Parathyroid adenoma (tissue), 2 donors: ENCODE measurements at regions not wholly inside any gene's neighbourhood (a gene's known extent, or its start where the extent isn't known, plus 50 kb on each side); places are given as distances from the start of the nearest gene placed in this dataset.
"Not testable (repeated sequence)": the region's sequence is repeated elsewhere in the genome, so short reads cannot be mapped to it uniquely, and the experiment has no call there.

Experiments used
- H2AFZ ChIP-seq: fragments of 300-600 bp; sonication (generic); one replicate; pipeline ENCODE4 v1.7.0; 2017; ENCODE audit warnings: antibody characterized with exemption, mild to moderate bottlenecking
- H3K27ac ChIP-seq: fragments of 300-600 bp; sonication (generic); one replicate; pipeline ENCODE4 v1.7.0; 2017
- H3K27me3 ChIP-seq: fragments of 300-600 bp; sonication (generic); one replicate; pipeline ENCODE4 v1.7.0; 2017; ENCODE audit warnings: low read length; ENCODE audit not compliant: control insufficient read depth, insufficient read depth
- H3K36me3 ChIP-seq: fragments of 300-600 bp; sonication (generic); one replicate; pipeline ENCODE4 v1.7.0; 2017; ENCODE audit warnings: low read length; ENCODE audit not compliant: control insufficient read depth, insufficient read depth
- H3K4me1 ChIP-seq: fragments of 300-600 bp; sonication (generic); one replicate; pipeline ENCODE4 v1.7.0; 2017; ENCODE audit warnings: control low read depth
- H3K4me2 ChIP-seq: fragments of 300-600 bp; sonication (generic); one replicate; pipeline ENCODE4 v1.7.0; 2017; ENCODE audit warnings: low read length
- H3K4me3 ChIP-seq: fragments of 300-600 bp; sonication (generic); one replicate; pipeline ENCODE4 v1.7.0; 2017; ENCODE audit warnings: low read depth, low read length
- H3K79me2 ChIP-seq: fragments of 300-600 bp; sonication (generic); one replicate; pipeline ENCODE4 v1.7.0; 2017; ENCODE audit warnings: control low read depth
- H3K9ac ChIP-seq: fragments of 300-600 bp; sonication (generic); one replicate; pipeline ENCODE4 v1.7.0; 2017; ENCODE audit warnings: mild to moderate bottlenecking
- H3K9me3 ChIP-seq: fragments of 300-600 bp; sonication (generic); one replicate; pipeline ENCODE4 v1.7.0; 2017; ENCODE audit warnings: low read length; ENCODE audit not compliant: control insufficient read depth
- CTCF ChIP-seq: fragments of 300-600 bp; sonication (generic); IDR thresholded peaks from one replicate; pipeline ENCODE4 v1.7.0; 2017; ENCODE audit warnings: antibody characterized with exemption, mild to moderate bottlenecking
- donor health status: primary hyperparathyroidism.

DNA sequence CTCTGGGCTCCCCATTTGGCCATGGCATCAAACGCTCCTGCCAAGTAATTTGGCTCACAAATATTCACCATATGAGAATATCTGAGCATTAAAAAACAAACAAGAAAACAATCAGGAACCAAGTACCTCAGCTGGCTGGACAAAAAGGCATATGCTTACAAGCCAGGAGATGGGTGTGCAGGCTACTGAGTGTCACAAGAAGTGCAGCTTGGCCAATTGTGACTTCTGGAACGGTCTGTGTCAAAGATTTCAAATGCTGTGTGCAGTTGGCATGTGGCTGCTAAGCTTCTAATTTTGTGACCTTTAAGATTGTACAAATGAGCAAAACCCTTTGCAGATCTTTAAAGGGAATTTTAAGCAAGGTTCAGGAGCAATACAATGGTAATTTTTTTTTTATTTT lies 274.0 kb downstream of the ANAPC1 start:
- not testable (repeated sequence) for H3K9me3 ChIP-seq, H3K9ac ChIP-seq, H3K36me3 ChIP-seq, H3K79me2 ChIP-seq, H3K4me1 ChIP-seq, H3K27me3 ChIP-seq, H3K27ac ChIP-seq, H3K4me2 ChIP-seq, H2AFZ ChIP-seq, H3K4me3 ChIP-seq

GRCh38 chr2:111616651-111617218 lies 267.3 kb downstream of the ANAPC1 start:
- Histone ChIP-seq H3K9ac (no peak overlapping the region), H3K27ac (no peak overlapping the region), H3K4me3 (no peak overlapping the region), H3K4me1 (no peaks in the 10 kb centered on the region), H3K27me3 (no peaks in the 10 kb centered on the region), H3K9me3 (no peaks in the 10 kb centered on the region), H3K4me2 (no peak overlapping the region), H3K36me3 (no peaks in the 10 kb centered on the region), H3K79me2 (no peaks in the 10 kb centered on the region), H2AFZ (no peak overlapping the region)
- no peak for TF ChIP-seq CTCF

DNA sequence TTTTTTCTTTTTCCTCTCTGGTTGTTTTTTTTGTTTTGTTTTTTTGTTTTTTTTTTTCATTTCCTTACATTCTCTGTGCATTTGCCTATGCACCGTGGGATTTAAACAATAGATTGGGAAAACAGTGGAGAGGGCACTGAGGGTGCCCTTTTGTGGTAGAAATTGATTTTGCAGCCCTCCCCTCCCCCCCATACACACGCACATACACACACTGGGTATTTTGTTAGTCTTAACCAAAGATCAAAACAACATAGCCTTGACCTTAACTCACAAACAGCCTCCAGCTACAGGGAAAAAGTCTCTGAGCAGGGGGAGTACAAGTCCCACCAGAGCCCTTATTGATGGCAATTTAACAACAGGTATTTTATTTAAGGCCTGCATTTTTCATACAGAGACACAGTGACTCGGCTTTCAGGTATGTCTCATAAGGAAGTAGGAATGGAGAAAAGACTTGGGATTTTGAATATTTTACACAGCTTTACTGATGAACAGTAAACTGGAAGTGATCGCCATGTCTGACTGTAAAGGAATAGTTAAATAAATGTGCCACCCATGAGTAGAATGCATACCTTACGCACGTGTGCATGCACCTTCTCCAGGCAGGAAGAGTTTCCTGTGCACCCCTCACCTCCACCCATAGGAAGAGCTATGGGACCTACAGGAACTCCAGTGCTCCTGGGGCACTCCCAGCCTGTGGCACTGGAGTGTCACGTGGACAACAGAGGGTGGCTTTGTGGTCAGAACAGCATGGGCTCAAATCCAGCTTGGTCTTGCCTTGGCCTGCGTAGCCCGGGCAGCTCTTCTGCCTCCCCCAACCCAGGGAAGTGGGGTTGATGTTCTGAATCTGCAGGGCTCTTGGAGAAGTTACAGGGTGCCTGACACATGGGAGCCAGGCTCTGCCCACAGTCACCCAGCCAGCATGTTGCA lies 266.4 kb downstream of the ANAPC1 start:
- no peak overlapping the region for H3K27ac ChIP-seq

DNA sequence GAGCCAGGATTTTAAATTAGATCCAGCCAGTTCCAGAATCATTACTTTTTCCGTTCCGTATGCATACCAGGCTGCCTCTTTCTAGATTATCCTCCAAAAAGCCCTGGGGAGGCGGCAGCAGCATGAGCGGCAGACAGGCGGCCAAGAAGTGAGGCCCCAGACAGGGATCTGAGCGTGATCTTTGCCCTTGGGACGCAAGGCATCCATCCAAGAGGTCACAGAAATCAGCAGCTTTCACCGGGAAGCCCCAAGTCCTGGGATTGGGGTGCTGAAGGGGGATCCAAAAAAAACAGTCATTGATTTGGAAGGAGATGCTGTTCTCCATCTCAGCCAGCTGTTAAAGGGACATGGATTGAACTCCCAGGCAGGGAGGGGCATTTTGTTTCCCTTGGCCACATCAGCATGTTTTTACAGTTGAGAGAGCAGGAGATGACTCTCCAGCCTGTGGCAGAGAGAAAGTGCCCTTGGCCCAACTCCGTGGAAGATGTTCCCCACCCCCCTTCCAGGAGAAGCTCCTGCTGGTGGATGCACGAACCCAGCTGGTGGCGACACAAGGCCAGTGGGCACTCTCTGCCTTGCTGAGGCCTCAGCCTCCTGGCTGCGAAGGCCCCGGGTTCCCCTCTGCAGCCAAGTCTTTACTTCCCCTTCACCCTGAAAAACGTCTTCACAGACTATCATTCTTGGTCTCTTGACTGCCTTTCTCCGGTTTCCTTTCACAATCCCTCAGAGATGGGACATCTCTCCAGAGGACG lies 265.6 kb downstream of the ANAPC1 start:
- H3K27me3 ChIP-seq: no peaks in the 10 kb centered on the region
- no peak overlapping the region for H2AFZ ChIP-seq
- no peaks in the 10 kb centered on the region for H3K4me1 ChIP-seq
- TF ChIP-seq CTCF: no peak
- no peaks in the 10 kb centered on the region for H3K79me2 ChIP-seq
- H3K4me3 ChIP-seq: no peak overlapping the region
- no peak overlapping the region for H3K27ac ChIP-seq
- H3K4me2 ChIP-seq: no peak overlapping the region
- H3K9me3 ChIP-seq: no peaks in the 10 kb centered on the region
- H3K9ac ChIP-seq: no peak overlapping the region
- no peaks in the 10 kb centered on the region for H3K36me3 ChIP-seq

More for the DNA sequence above, 266.4 kb downstream of the ANAPC1 start:
- no peak overlapping the region for H3K4me2 ChIP-seq
- no peaks in the 10 kb centered on the region for H3K4me1 ChIP-seq
- no peak for TF ChIP-seq CTCF
- no peaks in the 10 kb centered on the region for H3K79me2 ChIP-seq
- no peak overlapping the region for H3K9ac ChIP-seq
- no peaks in the 10 kb centered on the region for H3K9me3 ChIP-seq
- no peak overlapping the region for H3K4me3 ChIP-seq
- no peak overlapping the region for H2AFZ ChIP-seq
- H3K36me3 ChIP-seq: no peaks in the 10 kb centered on the region
- H3K27me3 ChIP-seq: no peaks in the 10 kb centered on the region
